ENCODE measurements at regions not wholly inside any gene's neighbourhood (a gene's known extent, or its start where the extent isn't known, plus 50 kb on each side); places are given as distances from the start of the nearest gene placed in this dataset.

DNA sequence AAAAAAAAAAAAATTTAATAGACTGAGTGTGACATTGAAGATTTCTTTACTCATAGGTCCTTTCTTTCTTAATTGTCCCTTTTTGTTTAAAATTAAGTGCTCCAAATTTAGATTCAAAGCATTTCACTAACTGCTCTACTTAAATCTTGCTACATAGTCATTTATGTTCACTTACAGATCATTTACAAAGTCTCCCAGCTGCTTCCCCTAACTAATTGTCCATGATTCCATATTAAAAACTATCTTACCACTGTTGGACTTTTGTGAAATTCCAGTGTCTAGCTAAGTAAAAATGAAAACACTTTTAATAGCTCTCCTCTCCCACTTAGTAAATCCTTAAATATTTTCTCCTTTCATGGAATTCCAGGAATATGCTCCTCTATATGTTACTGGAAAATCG, 850.5 kb downstream of the NR2F1-AS1 start (continued):
- TF ChIP-seq, protein P1, sequence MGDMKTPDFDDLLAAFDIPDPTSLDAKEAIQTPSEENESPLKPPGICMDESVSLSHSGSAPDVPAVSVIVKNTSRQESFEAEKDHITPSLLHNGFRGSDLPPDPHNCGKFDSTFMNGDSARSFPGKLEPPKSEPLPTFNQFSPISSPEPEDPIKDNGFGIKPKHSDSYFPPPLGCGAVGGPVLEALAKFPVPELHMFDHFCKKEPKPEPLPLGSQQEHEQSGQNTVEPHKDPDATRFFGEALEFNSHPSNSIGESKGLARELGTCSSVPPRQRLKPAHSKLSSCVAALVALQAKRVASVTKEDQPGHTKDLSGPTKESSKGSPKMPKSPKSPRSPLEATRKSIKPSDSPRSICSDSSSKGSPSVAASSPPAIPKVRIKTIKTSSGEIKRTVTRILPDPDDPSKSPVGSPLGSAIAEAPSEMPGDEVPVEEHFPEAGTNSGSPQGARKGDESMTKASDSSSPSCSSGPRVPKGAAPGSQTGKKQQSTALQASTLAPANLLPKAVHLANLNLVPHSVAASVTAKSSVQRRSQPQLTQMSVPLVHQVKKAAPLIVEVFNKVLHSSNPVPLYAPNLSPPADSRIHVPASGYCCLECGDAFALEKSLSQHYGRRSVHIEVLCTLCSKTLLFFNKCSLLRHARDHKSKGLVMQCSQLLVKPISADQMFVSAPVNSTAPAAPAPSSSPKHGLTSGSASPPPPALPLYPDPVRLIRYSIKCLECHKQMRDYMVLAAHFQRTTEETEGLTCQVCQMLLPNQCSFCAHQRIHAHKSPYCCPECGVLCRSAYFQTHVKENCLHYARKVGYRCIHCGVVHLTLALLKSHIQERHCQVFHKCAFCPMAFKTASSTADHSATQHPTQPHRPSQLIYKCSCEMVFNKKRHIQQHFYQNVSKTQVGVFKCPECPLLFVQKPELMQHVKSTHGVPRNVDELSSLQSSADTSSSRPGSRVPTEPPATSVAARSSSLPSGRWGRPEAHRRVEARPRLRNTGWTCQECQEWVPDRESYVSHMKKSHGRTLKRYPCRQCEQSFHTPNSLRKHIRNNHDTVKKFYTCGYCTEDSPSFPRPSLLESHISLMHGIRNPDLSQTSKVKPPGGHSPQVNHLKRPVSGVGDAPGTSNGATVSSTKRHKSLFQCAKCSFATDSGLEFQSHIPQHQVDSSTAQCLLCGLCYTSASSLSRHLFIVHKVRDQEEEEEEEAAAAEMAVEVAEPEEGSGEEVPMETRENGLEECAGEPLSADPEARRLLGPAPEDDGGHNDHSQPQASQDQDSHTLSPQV (IDR thresholded peaks at IDR 0.05) = no peak
- TF ChIP-seq CREM (IDR thresholded peaks at IDR 0.05; ENCODE audit: low read depth) (no peak), HCFC1 (IDR thresholded peaks at IDR 0.05; ENCODE audit: low read length) (no peak), STAT1 (conservative IDR thresholded peaks at IDR 0.05) (no peak), SPI1 (IDR thresholded peaks at IDR 0.05; ENCODE audit: borderline replicate concordance, insufficient read depth, low read depth, low read length) (no peak), ZNF384 (IDR thresholded peaks at IDR 0.05; ENCODE audit: borderline replicate concordance, low read depth, low read length) (no peak)
- TF ChIP-seq, protein P2, sequence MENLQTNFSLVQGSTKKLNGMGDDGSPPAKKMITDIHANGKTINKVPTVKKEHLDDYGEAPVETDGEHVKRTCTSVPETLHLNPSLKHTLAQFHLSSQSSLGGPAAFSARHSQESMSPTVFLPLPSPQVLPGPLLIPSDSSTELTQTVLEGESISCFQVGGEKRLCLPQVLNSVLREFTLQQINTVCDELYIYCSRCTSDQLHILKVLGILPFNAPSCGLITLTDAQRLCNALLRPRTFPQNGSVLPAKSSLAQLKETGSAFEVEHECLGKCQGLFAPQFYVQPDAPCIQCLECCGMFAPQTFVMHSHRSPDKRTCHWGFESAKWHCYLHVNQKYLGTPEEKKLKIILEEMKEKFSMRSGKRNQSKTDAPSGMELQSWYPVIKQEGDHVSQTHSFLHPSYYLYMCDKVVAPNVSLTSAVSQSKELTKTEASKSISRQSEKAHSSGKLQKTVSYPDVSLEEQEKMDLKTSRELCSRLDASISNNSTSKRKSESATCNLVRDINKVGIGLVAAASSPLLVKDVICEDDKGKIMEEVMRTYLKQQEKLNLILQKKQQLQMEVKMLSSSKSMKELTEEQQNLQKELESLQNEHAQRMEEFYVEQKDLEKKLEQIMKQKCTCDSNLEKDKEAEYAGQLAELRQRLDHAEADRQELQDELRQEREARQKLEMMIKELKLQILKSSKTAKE (IDR thresholded peaks at IDR 0.05; ENCODE audit: low read depth, poor library complexity, severe bottlenecking) = no peak

DNA sequence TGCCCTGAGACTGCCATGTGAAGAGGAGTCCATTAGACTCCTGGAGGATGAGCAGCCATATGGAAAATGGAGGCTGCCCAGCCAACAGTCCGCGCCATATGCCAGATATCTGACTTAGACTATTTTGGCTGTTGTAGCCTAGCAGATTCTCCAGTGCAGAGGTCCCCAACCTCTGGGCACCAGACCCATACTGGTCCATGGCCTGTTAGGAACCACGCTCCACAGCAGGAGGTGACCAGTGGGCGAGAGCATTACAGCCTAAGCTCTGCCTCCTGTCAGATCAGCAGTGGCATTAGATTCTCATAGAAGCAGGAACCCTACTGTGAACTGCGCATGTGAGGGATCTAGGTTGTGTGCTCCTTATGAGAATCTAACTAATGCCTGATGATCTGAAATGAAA, 851.9 kb downstream of the NR2F1-AS1 start:
- intact Hi-C loops (cut with micrococcal nuclease; ENCODE audit: unreplicated experiment) (no loop called here), in situ Hi-C loops (cut with MboI) (no loop called here)
- no TSS peak for BruUV-seq (replicated peaks)
- H3K27me3 ChIP-seq (replicated peaks in 1 of 2; ENCODE audit: control insufficient read depth in 2 of 2, insufficient read depth in 2 of 2, low read length in 1 of 2) = no peaks in the 10 kb centered on the region
- no peaks in the 10 kb centered on the region for H3K79me2 ChIP-seq (ENCODE audit: control insufficient read depth, insufficient read depth, low read length)
- ChIA-PET POLR2A (no interaction called here), SMC1A (ENCODE audit: uncharacterized antibody, unreplicated experiment) (no interaction called here), CTCF (no interaction called here), RAD21 (ENCODE audit: unreplicated experiment) (no interaction called here)
- 51% methylated on average over 5 of the region's 5 CpGs for WGBS (ENCODE audit: insufficient coverage, insufficient replicate concordance, low lambda C conversion rate, missing lambda C conversion rate)
- DNase-seq (ENCODE audit: low read depth, low spot score) = no peak
- H3K27ac ChIP-seq (ENCODE audit: control insufficient read depth, insufficient read depth) = no peak overlapping the region
- no peak overlapping the region for H3K4me2 ChIP-seq (ENCODE audit: control insufficient read depth, insufficient read depth)
- H3K4me3 ChIP-seq = no peak overlapping the region
- no peak for ATAC-seq
- H3K9me3 ChIP-seq (replicated peaks; ENCODE audit: control insufficient read depth, insufficient read depth, low read length) = no peaks in the 10 kb centered on the region
- no peaks in the 10 kb centered on the region for H3K4me1 ChIP-seq (ENCODE audit: control insufficient read depth, insufficient read depth, low read length)
- H2AFZ ChIP-seq (ENCODE audit: control insufficient read depth, low read depth, low read length) = no peak overlapping the region
- no peak for FAIRE-seq
- H3K9ac ChIP-seq (ENCODE audit: control insufficient read depth, insufficient read depth, low read length) = no peak overlapping the region
- no peaks in the 10 kb centered on the region for H3K36me3 ChIP-seq (ENCODE audit: control insufficient read depth in 2 of 2, insufficient read depth in 2 of 2, low read length in 1 of 2)
- H4K20me1 ChIP-seq (ENCODE audit: control insufficient read depth, insufficient read depth) = no peaks in the 10 kb centered on the region
- TF ChIP-seq RFX5 (IDR thresholded peaks at IDR 0.05; ENCODE audit: low read depth, low read length) (no peak), ATF7 (IDR thresholded peaks at IDR 0.05; ENCODE audit: low read depth) (no peak), MYB (IDR thresholded peaks at IDR 0.05; ENCODE audit: borderline replicate concordance, low read depth, low read length) (no peak)
- TF ChIP-seq, protein P3, sequence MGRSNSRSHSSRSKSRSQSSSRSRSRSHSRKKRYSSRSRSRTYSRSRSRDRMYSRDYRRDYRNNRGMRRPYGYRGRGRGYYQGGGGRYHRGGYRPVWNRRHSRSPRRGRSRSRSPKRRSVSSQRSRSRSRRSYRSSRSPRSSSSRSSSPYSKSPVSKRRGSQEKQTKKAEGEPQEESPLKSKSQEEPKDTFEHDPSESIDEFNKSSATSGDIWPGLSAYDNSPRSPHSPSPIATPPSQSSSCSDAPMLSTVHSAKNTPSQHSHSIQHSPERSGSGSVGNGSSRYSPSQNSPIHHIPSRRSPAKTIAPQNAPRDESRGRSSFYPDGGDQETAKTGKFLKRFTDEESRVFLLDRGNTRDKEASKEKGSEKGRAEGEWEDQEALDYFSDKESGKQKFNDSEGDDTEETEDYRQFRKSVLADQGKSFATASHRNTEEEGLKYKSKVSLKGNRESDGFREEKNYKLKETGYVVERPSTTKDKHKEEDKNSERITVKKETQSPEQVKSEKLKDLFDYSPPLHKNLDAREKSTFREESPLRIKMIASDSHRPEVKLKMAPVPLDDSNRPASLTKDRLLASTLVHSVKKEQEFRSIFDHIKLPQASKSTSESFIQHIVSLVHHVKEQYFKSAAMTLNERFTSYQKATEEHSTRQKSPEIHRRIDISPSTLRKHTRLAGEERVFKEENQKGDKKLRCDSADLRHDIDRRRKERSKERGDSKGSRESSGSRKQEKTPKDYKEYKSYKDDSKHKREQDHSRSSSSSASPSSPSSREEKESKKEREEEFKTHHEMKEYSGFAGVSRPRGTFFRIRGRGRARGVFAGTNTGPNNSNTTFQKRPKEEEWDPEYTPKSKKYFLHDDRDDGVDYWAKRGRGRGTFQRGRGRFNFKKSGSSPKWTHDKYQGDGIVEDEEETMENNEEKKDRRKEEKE (IDR thresholded peaks at IDR 0.05) = no peak

All from GM12878 (cell line).